ENCODE measurements at regions not wholly inside any gene's neighbourhood (a gene's known extent, or its start where the extent isn't known, plus 50 kb on each side); places are given as distances from the start of the nearest gene placed in this dataset.
"Not testable (repeated sequence)": the region's sequence is repeated elsewhere in the genome, so short reads cannot be mapped to it uniquely, and the experiment has no call there.

DNA sequence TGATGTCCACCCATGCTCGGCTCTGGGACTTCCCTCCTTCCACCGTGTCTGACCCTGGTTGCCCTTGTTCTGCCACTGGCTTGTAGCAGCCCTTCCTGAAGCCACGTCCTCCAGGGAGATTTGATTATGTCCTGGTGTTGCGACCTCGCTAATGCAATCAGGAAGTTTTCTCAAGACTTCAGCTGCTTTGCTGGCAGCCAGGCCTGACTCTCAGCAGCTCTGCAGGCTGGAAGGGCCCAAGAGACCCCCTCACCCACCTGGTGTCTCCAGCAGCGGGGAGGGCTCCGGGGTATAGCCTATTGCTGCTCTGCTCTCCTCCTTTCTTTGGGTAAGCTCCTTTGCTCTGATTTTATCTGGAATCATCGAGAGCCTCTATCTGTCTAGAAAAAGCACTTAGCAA is 2882.8 kb downstream of the RPIA start:
- DNase-seq; ATAC-seq; H3K36me3 ChIP-seq; H3K4me3 ChIP-seq; H3K4me1 ChIP-seq; intact Hi-C loops (cut with DNase I); H3K27ac ChIP-seq; H3K9me3 ChIP-seq: not testable (repeated sequence)
- peaks cover 0 to 28% (median 5%) of the 10 kb centered on the region in 7 donors for H3K27me3 ChIP-seq
- 44 to 60% methylated on average over 5 to 6 of the region's 8 CpGs for WGBS, 2 donors

DNA sequence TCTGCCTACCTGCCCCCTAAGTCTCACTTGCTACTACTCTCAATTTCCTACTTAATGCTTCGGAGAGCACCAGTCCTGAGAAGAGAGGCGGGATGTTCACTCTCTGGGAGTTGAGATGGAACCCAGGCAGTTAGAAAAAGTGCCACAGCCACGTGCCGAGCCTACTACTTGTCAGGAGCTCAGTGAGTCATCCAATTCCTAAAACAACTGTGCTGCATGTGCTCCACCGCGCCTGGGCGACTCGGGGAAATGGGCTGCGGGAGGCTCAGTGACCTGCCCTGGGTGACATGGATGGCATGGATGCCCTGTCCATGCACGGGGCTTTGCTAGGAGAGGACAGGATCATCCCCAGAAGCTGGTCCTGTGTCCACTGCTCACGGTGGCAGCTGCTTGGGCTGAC is 2884.2 kb downstream of the RPIA start:
- intact Hi-C loops (cut with DNase I); ATAC-seq; H3K4me3 ChIP-seq; H3K36me3 ChIP-seq; H3K27ac ChIP-seq; H3K9me3 ChIP-seq; H3K4me1 ChIP-seq; DNase-seq: not testable (repeated sequence)
- H3K27me3 ChIP-seq, result peaks cover 0 to 34% (median 10%) of the 10 kb centered on the region in 7 donors
- 80 to 81% methylated on average over 11 of the region's 11 CpGs for WGBS, 2 donors

DNA sequence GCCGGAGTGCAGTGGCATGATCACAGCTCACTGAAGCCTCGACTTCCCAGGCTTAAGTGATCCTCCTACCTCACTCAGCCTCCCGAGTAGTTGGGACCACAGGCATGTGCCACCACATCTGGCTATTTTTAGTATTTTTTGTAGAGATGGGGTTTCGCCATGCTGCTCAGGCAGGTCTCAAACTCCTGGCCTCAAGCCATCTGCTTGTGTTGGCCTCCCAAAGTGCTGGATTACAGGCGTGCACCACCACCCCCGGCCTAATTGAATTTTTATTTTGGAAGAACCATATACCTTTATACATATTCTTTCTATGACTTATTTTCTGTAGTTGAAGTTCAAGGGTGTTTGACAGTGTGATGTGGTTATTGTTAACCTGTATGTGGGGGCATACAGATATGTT is 2885.9 kb downstream of the RPIA start:
- not testable (repeated sequence) for H3K36me3 ChIP-seq

DNA sequence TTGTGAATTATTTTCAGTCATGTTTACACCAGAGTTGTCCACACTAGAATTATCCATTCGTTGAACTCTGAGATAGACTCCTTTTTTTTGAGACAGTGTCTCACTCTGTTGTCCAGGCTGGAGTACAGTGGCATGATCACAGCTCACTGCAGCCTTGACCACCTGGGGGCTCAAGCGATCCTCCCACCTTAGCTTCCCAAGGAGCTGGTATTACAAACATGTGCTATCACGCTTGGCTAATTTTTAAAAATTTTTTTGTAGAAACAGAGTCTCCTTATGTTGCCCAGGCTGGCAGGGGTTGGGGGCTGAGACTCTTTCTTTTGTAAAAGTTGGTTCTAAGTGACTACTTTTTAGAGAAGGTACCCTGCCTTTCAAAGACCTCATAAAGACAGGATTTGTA is 2887.2 kb downstream of the RPIA start:
- ATAC-seq; H3K4me1 ChIP-seq; DNase-seq; H3K4me3 ChIP-seq; H3K27ac ChIP-seq; intact Hi-C loops (cut with DNase I); H3K36me3 ChIP-seq: not testable (repeated sequence)
- Histone ChIP-seq H3K9me3 (peaks cover 0 to 13% (median 3%) of the 10 kb centered on the region in 11 donors), H3K27me3 (peaks cover 0 to 27% (median 6%) of the 10 kb centered on the region in 7 donors)
- 41 to 64% methylated on average over 3 of the region's 3 CpGs for WGBS, 2 donors

More for the DNA sequence above, 2885.9 kb downstream of the RPIA start:
- H3K9me3 ChIP-seq; intact Hi-C loops (cut with DNase I); H3K4me3 ChIP-seq; H3K27ac ChIP-seq; DNase-seq; ATAC-seq; H3K4me1 ChIP-seq: not testable (repeated sequence)
- WGBS, 2 donors, result 65 to 79% methylated on average over 6 of the region's 6 CpGs
- H3K27me3 ChIP-seq, result peaks cover 0 to 30% (median 10%) of the 10 kb centered on the region in 7 donors

DNA sequence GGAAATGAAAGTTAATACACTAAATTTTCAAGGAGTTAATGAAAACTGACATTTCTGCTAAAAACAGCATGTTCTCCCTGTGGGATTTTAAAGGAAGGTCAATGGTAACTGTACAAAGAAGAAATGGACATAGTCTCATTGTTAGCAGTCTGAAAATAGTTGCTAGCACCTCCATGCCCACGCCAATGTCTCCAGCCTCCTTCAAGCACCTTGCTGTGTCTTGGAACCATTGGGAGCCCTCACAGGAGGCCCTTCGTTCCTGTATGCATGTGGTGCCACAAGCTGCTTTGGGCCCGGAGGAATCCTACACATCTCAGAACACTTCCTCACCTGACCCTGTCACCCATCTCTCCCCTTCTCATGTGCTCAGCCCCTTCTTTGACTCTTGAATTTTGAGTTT is 2888.1 kb downstream of the RPIA start:
- DNase-seq; intact Hi-C loops (cut with DNase I); H3K4me1 ChIP-seq; H3K36me3 ChIP-seq; H3K4me3 ChIP-seq; ATAC-seq; H3K27ac ChIP-seq: not testable (repeated sequence)
- WGBS, 2 donors, result 57 to 58% methylated on average over 3 of the region's 3 CpGs
- Histone ChIP-seq H3K27me3 (peaks cover 0 to 32% (median 8%) of the 10 kb centered on the region in 7 donors), H3K9me3 (peaks cover 0 to 22% (median 3%) of the 10 kb centered on the region in 11 donors)

DNA sequence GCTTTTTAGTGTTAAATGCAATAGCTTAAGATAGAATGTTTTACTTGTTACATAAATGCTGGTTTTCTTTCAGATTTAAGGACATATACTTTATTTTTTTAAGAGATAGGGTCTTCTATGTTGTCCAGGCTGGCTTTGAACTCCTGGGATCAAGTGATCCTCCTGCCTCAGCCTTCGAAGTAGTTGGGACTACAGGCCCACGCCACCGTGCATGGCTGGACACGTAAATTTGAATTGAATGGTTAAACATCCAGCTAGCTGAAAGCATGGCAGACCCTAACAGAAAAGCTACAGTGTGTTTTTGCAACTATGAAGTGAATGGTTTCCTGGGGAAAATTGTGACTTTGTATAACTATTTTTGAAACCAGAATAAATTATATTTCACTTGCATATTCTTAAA is 2888.6 kb downstream of the RPIA start:
- Histone ChIP-seq H3K9me3 (peaks cover 0 to 25% (median 3%) of the 10 kb centered on the region in 11 donors), H3K27me3 (peaks cover 0 to 34% (median 8%) of the 10 kb centered on the region in 7 donors)
- ATAC-seq; H3K4me3 ChIP-seq; H3K4me1 ChIP-seq; DNase-seq; H3K36me3 ChIP-seq; intact Hi-C loops (cut with DNase I); H3K27ac ChIP-seq: not testable (repeated sequence)
- WGBS, 2 donors, result 75 to 82% methylated on average over 4 of the region's 4 CpGs

DNA sequence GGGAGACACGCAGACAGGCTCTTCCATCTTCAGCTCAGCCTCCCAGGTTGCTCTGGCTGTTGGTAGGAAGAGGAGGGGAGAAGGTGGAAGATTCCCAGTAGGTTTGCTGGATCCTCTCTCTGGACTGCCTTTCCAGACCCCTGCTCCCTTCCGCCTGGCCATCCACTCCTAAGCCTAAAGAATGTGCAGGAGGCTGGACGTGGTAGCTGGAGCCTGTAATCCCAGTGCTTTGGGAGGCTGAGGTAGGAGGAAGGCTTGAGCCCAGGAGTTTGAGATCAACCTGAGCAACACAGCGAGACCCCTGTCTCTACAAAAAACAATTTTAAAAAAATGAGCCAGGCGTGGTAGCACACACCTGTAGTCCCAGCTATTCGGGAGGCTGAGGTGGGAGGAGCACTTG is 2895.6 kb downstream of the RPIA start:
- H3K4me3 ChIP-seq; intact Hi-C loops (cut with DNase I); H3K36me3 ChIP-seq; ATAC-seq; H3K4me1 ChIP-seq; DNase-seq; H3K27ac ChIP-seq: not testable (repeated sequence)
- 77 to 81% methylated on average over 6 of the region's 6 CpGs for WGBS, 2 donors
- Histone ChIP-seq H3K27me3 (peaks cover 0 to 61% (median 36%) of the 10 kb centered on the region in 7 donors), H3K9me3 (peaks cover 0 to 29% (median 3%) of the 10 kb centered on the region in 11 donors)

DNA sequence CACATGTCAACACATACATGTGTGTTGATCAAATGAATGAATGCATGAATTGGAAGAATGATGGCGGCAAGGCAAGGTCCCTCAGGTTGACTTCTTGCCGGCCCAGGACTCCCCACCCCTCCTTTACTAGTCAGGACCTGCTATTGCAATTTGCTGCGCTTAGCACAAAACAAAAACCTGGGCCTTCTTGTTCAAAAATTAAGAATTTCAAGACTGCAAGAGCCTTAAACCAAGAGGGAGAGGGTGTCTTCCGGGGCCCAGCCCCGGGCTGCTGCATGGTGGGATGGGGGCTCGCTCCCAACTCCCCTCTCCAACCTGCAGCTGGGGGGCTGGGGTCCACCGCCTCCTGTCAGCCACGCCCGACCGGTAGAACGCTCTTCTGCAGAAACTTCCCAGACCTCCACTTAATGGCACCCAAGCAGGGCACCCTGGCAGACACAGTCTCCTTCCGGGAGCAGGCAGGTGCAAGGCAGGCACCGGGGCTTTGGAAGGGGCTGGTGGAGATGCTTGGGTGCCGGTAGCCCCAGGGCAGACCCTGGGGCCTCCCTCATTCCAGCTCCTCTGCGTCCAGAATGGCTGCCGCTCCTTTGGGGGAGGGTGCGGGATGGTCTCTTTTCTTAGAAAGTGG is 2896.5 kb downstream of the RPIA start:
- H3K36me3 ChIP-seq; H3K27ac ChIP-seq; H3K4me1 ChIP-seq; H3K4me3 ChIP-seq; ATAC-seq; intact Hi-C loops (cut with DNase I); DNase-seq: not testable (repeated sequence)
- peaks cover 0 to 66% (median 40%) of the 10 kb centered on the region in 7 donors for H3K27me3 ChIP-seq
- H3K9me3 ChIP-seq, result peaks cover 0 to 22% (median 3%) of the 10 kb centered on the region in 11 donors
- WGBS, 2 donors, result 90 to 91% methylated on average over 17 of the region's 17 CpGs

DNA sequence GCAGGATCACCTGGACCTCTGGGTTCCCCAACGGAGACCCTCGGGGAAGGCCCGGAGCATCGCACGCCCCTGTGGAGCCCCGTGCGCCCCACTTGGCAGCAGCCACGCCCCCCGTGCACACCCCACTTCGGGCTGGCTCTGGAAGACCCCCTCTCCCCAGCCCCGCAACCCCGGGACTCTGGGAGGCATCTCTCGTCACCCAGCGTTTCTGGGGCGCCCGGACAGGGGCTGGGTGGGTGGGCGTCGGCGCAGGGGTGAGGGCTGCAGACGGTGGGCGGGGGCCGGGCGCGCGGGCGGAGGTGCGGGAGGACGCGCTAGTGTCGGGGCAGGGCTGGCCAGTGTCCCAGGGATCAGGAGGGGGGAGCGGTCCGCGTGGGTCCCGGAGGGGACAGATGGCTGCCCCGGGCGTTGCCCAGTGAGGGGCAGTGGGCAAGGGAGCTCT is 2897.3 kb downstream of the RPIA start:
- H3K36me3 ChIP-seq; ATAC-seq; H3K4me3 ChIP-seq; H3K27ac ChIP-seq; intact Hi-C loops (cut with DNase I); H3K4me1 ChIP-seq; DNase-seq: not testable (repeated sequence)
- WGBS, 2 donors, result 80 to 85% methylated on average over 36 of the region's 36 CpGs
- H3K9me3 ChIP-seq, result peaks cover 0 to 15% (median 0%) of the 10 kb centered on the region in 11 donors
- peaks cover 0 to 62% (median 40%) of the 10 kb centered on the region in 7 donors for H3K27me3 ChIP-seq

DNA sequence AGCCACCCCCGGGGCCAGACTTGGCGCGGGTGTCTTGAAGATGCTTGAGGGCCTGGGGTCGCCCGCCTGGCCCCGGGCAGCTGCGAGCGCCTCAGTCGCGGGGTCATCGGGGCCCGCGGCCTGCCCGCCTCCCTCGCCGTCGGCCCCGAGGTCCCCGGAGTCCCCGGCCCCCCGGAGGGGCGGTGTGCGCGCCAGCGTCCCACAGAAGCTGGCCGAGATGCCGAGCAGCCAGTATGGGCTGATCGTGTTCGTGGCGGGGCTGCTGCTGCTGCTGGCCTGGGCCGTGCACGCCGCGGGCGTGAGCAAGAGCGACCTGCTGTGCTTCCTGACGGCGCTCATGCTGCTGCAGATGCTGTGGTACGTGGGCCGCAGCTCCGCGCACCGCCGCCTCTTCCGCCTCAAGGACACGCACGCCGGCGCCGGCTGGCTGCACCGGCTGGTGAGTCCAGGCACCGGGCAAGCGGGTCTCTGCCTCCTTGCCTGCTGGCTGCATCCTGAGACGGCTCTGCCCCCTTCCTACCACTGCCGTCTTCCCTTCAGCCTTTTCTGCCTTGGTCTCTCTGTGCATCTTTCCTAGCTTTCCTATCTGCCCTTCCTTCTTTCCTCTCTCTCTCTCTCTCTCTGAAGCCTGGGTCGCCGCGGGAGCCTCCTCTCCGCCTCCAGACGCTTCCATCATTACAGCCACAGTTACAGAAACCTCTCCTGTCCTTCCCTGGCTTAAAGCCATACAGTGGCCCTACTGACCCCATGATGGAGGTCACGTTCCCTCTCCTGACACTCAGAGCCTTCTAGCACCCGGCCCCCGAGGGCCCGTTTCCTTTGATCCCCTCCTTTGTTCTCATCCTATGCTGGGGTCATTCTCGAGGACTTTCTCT is 2898.2 kb downstream of the RPIA start:
- DNase-seq; intact Hi-C loops (cut with DNase I); H3K4me1 ChIP-seq; ATAC-seq; H3K4me3 ChIP-seq; H3K27ac ChIP-seq; H3K36me3 ChIP-seq; H3K9me3 ChIP-seq: not testable (repeated sequence)
- WGBS, 2 donors, result 16 to 18% methylated on average over 52 to 58 of the region's 65 CpGs
- peaks cover 0 to 55% (median 36%) of the 10 kb centered on the region in 7 donors for H3K27me3 ChIP-seq

DNA sequence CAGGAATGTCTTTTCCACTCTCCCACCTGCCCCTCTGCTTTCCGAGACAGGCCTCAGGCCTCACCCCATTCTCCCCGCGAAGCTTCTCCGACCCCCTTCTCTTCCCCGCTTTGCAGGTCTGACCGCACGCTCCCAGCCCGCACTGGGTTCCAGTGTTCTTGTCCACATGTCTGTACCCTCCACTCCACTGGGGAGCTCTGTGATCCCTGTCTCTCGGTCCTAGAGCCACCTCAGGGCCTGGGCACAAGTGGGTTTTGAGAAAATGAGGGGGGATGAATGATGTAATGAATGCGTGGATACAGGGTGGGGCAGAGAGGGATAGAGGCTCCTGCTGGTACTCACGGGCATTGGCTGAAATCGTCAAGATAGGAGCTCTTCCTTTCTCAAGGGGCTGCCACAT is 2898.9 kb downstream of the RPIA start:
- H3K9me3 ChIP-seq; H3K36me3 ChIP-seq; ATAC-seq; DNase-seq; H3K4me3 ChIP-seq; H3K4me1 ChIP-seq; intact Hi-C loops (cut with DNase I); H3K27ac ChIP-seq: not testable (repeated sequence)
- 81 to 86% methylated on average over 9 to 11 of the region's 12 CpGs for WGBS, 2 donors
- H3K27me3 ChIP-seq, result peaks cover 0 to 51% (median 36%) of the 10 kb centered on the region in 7 donors

Measured in heart right ventricle (tissue), 16 donors.